HL-60 (cell line): ENCODE measurements at regions not wholly inside any gene's neighbourhood (a gene's known extent, or its start where the extent isn't known, plus 50 kb on each side); places are given as distances from the start of the nearest gene placed in this dataset.

ENCODE experiments used
- CTCF ChIP-seq: IDR thresholded peaks from one replicate; pipeline ENCODE4 v1.5.1; 2011; ENCODE audit warnings: low read length, control low read depth, inconsistent platforms; ENCODE audit not compliant: insufficient read depth
- POLR2AphosphoS5 ChIP-seq: IDR thresholded peaks from 2 replicates; pipeline ENCODE4 v1.6.1; 2012; ENCODE audit warnings: low read depth

DNA sequence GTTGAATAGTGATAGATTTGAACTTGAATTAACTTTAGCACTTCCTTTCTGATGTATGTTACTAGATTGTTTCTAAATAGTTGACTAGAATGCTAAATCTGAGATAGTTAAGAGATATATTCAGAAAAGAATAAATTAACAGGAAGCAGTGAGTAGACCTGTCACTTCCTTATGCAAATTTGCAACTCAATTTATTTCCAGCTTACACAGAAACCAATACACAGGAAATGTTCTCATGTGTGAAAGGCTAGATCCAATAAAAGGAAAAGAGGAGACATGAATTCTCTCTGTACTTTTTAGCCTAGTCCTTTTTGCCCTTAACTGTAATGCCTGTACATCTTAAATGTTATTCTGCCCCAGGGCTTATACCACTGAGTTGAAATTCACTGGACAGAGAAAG lies 522.3 kb downstream of the COL11A1 start:
- TF ChIP-seq CTCF (no peak), POLR2AphosphoS5 (no peak)
